H9 (cell line): ENCODE measurements at regions not wholly inside any gene's neighbourhood (a gene's known extent, or its start where the extent isn't known, plus 50 kb on each side); places are given as distances from the start of the nearest gene placed in this dataset.
A peak's percentile ranks its signal among the peaks of the same experiment; 100 is the strongest.
"Not testable (repeated sequence)": the region's sequence is repeated elsewhere in the genome, so short reads cannot be mapped to it uniquely, and the experiment has no call there.

ENCODE experiments used
- DNase-seq: peaks from one replicate; pipeline ENCODE4 v3.0.0-alpha.2; 2017
- H2AFZ ChIP-seq: one replicate; pipeline ENCODE4 v1.6.1; 2013; ENCODE audit warnings: mild to moderate bottlenecking, low read length, control low read depth, moderate library complexity
- H2AK5ac ChIP-seq: 2 replicates; pipeline ENCODE4 v1.6.1; 2013; ENCODE audit warnings: low read length, control low read depth, mixed read lengths; ENCODE audit not compliant: insufficient read length
- H2BK120ac ChIP-seq: one replicate; pipeline ENCODE4 v1.6.1; 2013; ENCODE audit warnings: low read depth, mild to moderate bottlenecking, low read length, control low read depth, inconsistent platforms; ENCODE audit not compliant: poor library complexity, severe bottlenecking
- H2BK12ac ChIP-seq: 2 replicates; pipeline ENCODE4 v1.6.1; 2013; ENCODE audit warnings: low read length, control low read depth, mixed read lengths, low read depth; ENCODE audit not compliant: insufficient read length
- H2BK15ac ChIP-seq: 2 replicates; pipeline ENCODE4 v1.6.1; 2013; ENCODE audit warnings: low read depth, low read length, control low read depth
- H2BK20ac ChIP-seq: one replicate; pipeline ENCODE4 v1.6.1; 2013; ENCODE audit warnings: low read depth, mild to moderate bottlenecking, low read length, control low read depth, inconsistent platforms; ENCODE audit not compliant: poor library complexity, severe bottlenecking
- H2BK5ac ChIP-seq: 2 replicates; pipeline ENCODE4 v1.6.1; 2013; ENCODE audit warnings: low read length, control low read depth, mixed read lengths; ENCODE audit not compliant: insufficient read length
- H3K14ac ChIP-seq: 2 replicates; pipeline ENCODE4 v1.6.1; 2013; ENCODE audit warnings: low read length, control low read depth; ENCODE audit not compliant: insufficient read depth
- H3K18ac ChIP-seq: 2 replicates; pipeline ENCODE4 v1.6.1; 2013; ENCODE audit warnings: low read depth, mild to moderate bottlenecking, mixed read lengths, low read length, control low read depth; ENCODE audit not compliant: insufficient read length
- H3K23ac ChIP-seq: 2 replicates; pipeline ENCODE4 v1.6.1; 2013; ENCODE audit warnings: low read length, control low read depth, mixed read lengths, low read depth; ENCODE audit not compliant: insufficient read length
- H3K23me2 ChIP-seq: 2 replicates; pipeline ENCODE4 v1.6.1; 2013; ENCODE audit warnings: low read depth, mild to moderate bottlenecking, mixed read lengths, low read length, control low read depth; ENCODE audit not compliant: insufficient read length, poor library complexity, severe bottlenecking
- H3K27ac ChIP-seq: 2 replicates; pipeline ENCODE4 v1.5.1; 2013; ENCODE audit warnings: low read length, control low read depth, mixed read lengths, low read depth; ENCODE audit not compliant: insufficient read length
- H3K27me3 ChIP-seq: 2 replicates; pipeline ENCODE4 v1.6.1; 2013; ENCODE audit warnings: low read length, control low read depth, inconsistent platforms; ENCODE audit not compliant: insufficient read depth
- H3K4ac ChIP-seq: 2 replicates; pipeline ENCODE4 v1.6.1; 2013; ENCODE audit warnings: low read depth, mild to moderate bottlenecking, control low read depth, inconsistent platforms, low read length, moderate library complexity
- H3K4me1 ChIP-seq: 2 replicates; pipeline ENCODE4 v1.6.1; 2013; ENCODE audit warnings: low read length, control low read depth, inconsistent platforms; ENCODE audit not compliant: insufficient read depth
- H3K4me2 ChIP-seq: 2 replicates; pipeline ENCODE4 v1.6.1; 2013; ENCODE audit warnings: low read length, control low read depth, mixed read lengths; ENCODE audit not compliant: insufficient read length, insufficient read depth
- H3K56ac ChIP-seq: 2 replicates; pipeline ENCODE4 v1.6.1; 2013; ENCODE audit warnings: low read depth, mild to moderate bottlenecking, mixed read lengths, low read length, control low read depth; ENCODE audit not compliant: insufficient read length
- H3K79me1 ChIP-seq: 2 replicates; pipeline ENCODE4 v1.6.1; 2013; ENCODE audit warnings: low read depth, mild to moderate bottlenecking, moderate library complexity, low read length, control low read depth, inconsistent platforms; ENCODE audit not compliant: insufficient read depth, poor library complexity, severe bottlenecking
- H3K79me2 ChIP-seq: 2 replicates; pipeline ENCODE4 v1.6.1; 2013; ENCODE audit warnings: low read length, control low read depth, inconsistent platforms; ENCODE audit not compliant: insufficient read depth
- H3K9ac ChIP-seq: 2 replicates; pipeline ENCODE4 v1.6.1; 2013; ENCODE audit warnings: low read length, control low read depth, mixed read lengths; ENCODE audit not compliant: insufficient read length; ENCODE audit errors: extremely low read depth
- H3K9me3 ChIP-seq: one replicate; pipeline ENCODE4 v1.6.1; 2013; ENCODE audit warnings: low read depth, low read length, inconsistent platforms; ENCODE audit not compliant: control insufficient read depth
- H3T11ph ChIP-seq: one replicate; pipeline ENCODE4 v1.6.1; 2013; ENCODE audit warnings: mild to moderate bottlenecking, low read length, control low read depth, inconsistent platforms
- H4K20me1 ChIP-seq: one replicate; pipeline ENCODE4 v1.6.1; 2013; ENCODE audit not compliant: control insufficient read depth, insufficient read length, insufficient read depth
- H4K5ac ChIP-seq: 2 replicates; pipeline ENCODE4 v1.6.1; 2013; ENCODE audit warnings: low read depth, mild to moderate bottlenecking, mixed read lengths, low read length, control low read depth; ENCODE audit not compliant: insufficient read length
- H4K8ac ChIP-seq: replicated peaks from 2 replicates; pipeline ENCODE4 v1.6.1; 2013; ENCODE audit warnings: low read length, control low read depth, mixed read lengths, low read depth; ENCODE audit not compliant: insufficient read length
- H4K91ac ChIP-seq: 2 replicates; pipeline ENCODE4 v1.6.1; 2013; ENCODE audit warnings: low read depth, mild to moderate bottlenecking, moderate library complexity, mixed read lengths, low read length, control low read depth; ENCODE audit not compliant: insufficient read length
- H3K27ac Mint-ChIP-seq, 3 experiments: 2 replicates in 2 of 3; 3 replicates in 1 of 3; pipeline ENCODE4 v1.8.0; 2020 to 2021; ENCODE audit warnings: mixed read lengths in 3 of 3, mild to moderate bottlenecking in 1 of 3, moderate library complexity in 1 of 3
- H3K27me3 Mint-ChIP-seq: 2 replicates; pipeline ENCODE4 v1.8.0; 2021; ENCODE audit warnings: low read depth, mild to moderate bottlenecking, moderate library complexity, mixed read lengths
- H3K36me3 Mint-ChIP-seq, 3 experiments: 2 replicates in 2 of 3; 3 replicates in 1 of 3; pipeline ENCODE4 v1.8.0; 2020 to 2021; ENCODE audit warnings: low read depth in 3 of 3, mixed read lengths in 3 of 3; ENCODE audit not compliant: insufficient read depth in 1 of 3
- H3K4me1 Mint-ChIP-seq, 2 experiments: 2 replicates each; pipeline ENCODE4 v1.8.0; 2020; ENCODE audit warnings: mixed read lengths in 2 of 2
- H3K4me3 Mint-ChIP-seq, 2 experiments: 2 replicates in 1 of 2; 3 replicates in 1 of 2; pipeline ENCODE4 v1.8.0; 2020 to 2021; ENCODE audit warnings: mild to moderate bottlenecking in 2 of 2, mixed read lengths in 2 of 2, moderate library complexity in 1 of 2
- H3K9me3 Mint-ChIP-seq, 2 experiments: 2 replicates in 1 of 2; 3 replicates in 1 of 2; pipeline ENCODE4 v1.8.0; 2020; ENCODE audit warnings: mild to moderate bottlenecking in 2 of 2, mixed read lengths in 2 of 2, moderate library complexity in 1 of 2
- CTCF ChIP-seq: fragments of 200-600 bp; sonication (generic); conservative IDR thresholded peaks from 3 replicates; pipeline ENCODE4 v1.8.0; 2021; ENCODE audit warnings: antibody characterized with exemption, mild to moderate bottlenecking
- WGBS: extraction: QIAGEN DNeasy Blood & Tissue Kit; methylation state at CpG from one replicate; pipeline ENCODE4 v1.1.7; 2013; ENCODE audit warnings: missing lambda C conversion rate, low lambda C conversion rate, mixed read lengths; ENCODE audit not compliant: insufficient read length; ENCODE audit errors: extremely low coverage; 5-methylcytosine and 5-hydroxymethylcytosine counted together

DNA sequence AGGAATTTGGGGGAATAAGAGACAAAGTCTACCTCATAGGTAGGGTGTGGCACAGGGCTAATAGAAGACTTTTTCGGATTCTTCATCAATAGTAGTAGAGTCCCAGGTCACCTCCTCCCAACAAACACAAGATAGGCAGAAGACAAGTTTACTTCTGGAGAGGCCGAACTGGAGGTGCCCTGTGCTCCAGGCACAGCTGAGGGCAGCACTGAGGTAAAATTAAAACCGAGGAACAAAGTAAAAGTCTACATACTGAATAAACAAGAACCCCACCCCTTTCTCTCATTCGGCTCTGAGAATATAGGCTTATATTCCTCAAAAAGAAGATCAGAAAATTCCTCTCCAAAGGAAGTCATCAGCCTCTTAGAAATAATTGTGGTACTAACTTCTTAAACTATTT, 161.5 kb downstream of the SEC23A start:
- H2BK20ac ChIP-seq, result no peak overlapping the region
- H2BK12ac ChIP-seq, result no peak overlapping the region
- H3K27me3 Mint-ChIP-seq, result no peaks in the 10 kb centered on the region
- TF ChIP-seq CTCF, result peak; percentile 33; the same call in 2 of the 3 replicates
- H3K4me1 Mint-ChIP-seq, result no peaks in the 10 kb centered on the region
- H3K23ac ChIP-seq, result no peak overlapping the region
- H3K4ac ChIP-seq, result no peak overlapping the region
- no peaks in the 10 kb centered on the region for H4K20me1 ChIP-seq
- H2BK120ac ChIP-seq, result no peak overlapping the region
- no peak overlapping the region for H3K14ac ChIP-seq
- no peak overlapping the region for H2AK5ac ChIP-seq
- H3K4me3 Mint-ChIP-seq, result no peak overlapping the region
- no peak overlapping the region for H3K18ac ChIP-seq
- H2AFZ ChIP-seq, result no peak overlapping the region
- no peak overlapping the region for H3K4me2 ChIP-seq
- no peaks in the 10 kb centered on the region for H3K4me1 ChIP-seq
- H3K27ac ChIP-seq, result no peak overlapping the region
- no peak overlapping the region for H3K9ac ChIP-seq
- no peaks in the 10 kb centered on the region for H3K79me2 ChIP-seq
- no CpG with 5 or more reads among the region's 4 CpGs for WGBS
- H3K27me3 ChIP-seq, result no peaks in the 10 kb centered on the region
- no peaks in the 10 kb centered on the region for H3K9me3 ChIP-seq
- no peaks in the 10 kb centered on the region for H3K23me2 ChIP-seq
- peak overlapping the region in 1 of 3 experiments; percentile 17; a peak in 1 of 7 replicates for H3K27ac Mint-ChIP-seq
- no peak overlapping the region for H4K5ac ChIP-seq
- no peak overlapping the region for H2BK5ac ChIP-seq
- H3K79me1 ChIP-seq, result no peaks in the 10 kb centered on the region
- H3T11ph ChIP-seq, result no peak overlapping the region
- H2BK15ac ChIP-seq, result no peak overlapping the region
- no peak for DNase-seq
- H3K36me3 Mint-ChIP-seq, result no peaks in the 10 kb centered on the region
- H3K9me3 Mint-ChIP-seq, result peaks cover 3 to 5% of the 10 kb centered on the region in 2 experiments; a peak in 2 of 5 replicates
- H3K56ac ChIP-seq, result no peak overlapping the region
- no peak overlapping the region for H4K91ac ChIP-seq
- no peak overlapping the region for H4K8ac ChIP-seq

DNA sequence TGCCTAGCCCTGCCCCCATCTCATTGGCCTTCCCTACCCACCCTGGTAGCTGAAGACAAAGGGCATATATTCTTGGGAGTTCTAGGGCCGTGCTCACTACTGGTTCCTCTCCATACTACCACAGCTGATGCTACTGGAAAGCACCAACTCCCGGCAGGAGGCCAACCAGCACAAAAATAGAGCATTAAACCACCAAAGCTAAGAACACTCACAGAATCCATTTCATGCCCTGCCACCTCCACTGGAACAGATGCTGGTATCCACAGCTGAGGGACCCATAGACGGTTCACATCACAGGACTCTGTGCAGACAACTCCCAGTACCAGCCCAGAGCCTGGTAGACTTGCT, 170.4 kb downstream of the SEC23A start:
- WGBS, result no CpG with 5 or more reads among the region's 3 CpGs
- not testable (repeated sequence) for H3K14ac ChIP-seq, H3K27me3 ChIP-seq, DNase-seq, H2BK5ac ChIP-seq, H2BK120ac ChIP-seq, H3K4me3 Mint-ChIP-seq, H3K18ac ChIP-seq, H3K23me2 ChIP-seq, H2BK20ac ChIP-seq, H3K9me3 Mint-ChIP-seq, H3K4ac ChIP-seq, H4K8ac ChIP-seq, H3T11ph ChIP-seq, H4K91ac ChIP-seq, H4K5ac ChIP-seq, H3K36me3 Mint-ChIP-seq, H4K20me1 ChIP-seq, H3K27ac ChIP-seq, H3K79me1 ChIP-seq, H3K56ac ChIP-seq, H3K9me3 ChIP-seq, H3K79me2 ChIP-seq, H3K4me2 ChIP-seq, H3K27me3 Mint-ChIP-seq, H3K4me1 ChIP-seq, H2BK12ac ChIP-seq, H2BK15ac ChIP-seq, H3K9ac ChIP-seq, H3K23ac ChIP-seq, H2AK5ac ChIP-seq
- Mint-ChIP-seq H3K27ac (0 out of 7 replicates have a peak overlapping the region, but pooled peaks of 1 of the 3 experiments have one; percentile 17), H3K4me1 (peaks cover 13 to 16% of the 10 kb centered on the region in 2 experiments)
- peak overlapping the region; percentile 7 for H2AFZ ChIP-seq
